ENCODE measurements at regions not wholly inside any gene's neighbourhood (a gene's known extent, or its start where the extent isn't known, plus 50 kb on each side); places are given as distances from the start of the nearest gene placed in this dataset.
"Not testable (repeated sequence)": the region's sequence is repeated elsewhere in the genome, so short reads cannot be mapped to it uniquely, and the experiment has no call there.

DNA sequence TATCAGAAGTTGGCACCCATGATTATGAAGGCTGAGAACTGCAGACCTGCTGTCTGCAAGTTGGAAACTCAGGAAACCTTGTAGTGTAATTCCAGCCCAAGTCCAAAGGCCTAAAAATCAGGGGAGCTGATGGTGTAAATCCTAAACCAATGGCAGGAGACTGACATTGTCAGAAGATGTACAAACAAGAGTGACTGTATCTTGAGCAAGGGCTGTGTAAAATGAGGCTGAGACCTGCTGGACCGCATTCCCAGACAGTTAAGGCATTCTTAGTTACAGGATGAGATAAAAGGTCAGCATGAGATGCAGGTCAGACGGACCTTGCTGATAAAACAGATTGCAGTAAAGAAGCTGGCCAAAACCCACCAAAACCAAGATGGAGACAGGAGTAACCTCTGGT, 147.7 kb downstream of the COG6 start:
- no peak for DNase-seq (ENCODE audit: low read depth)

DNA sequence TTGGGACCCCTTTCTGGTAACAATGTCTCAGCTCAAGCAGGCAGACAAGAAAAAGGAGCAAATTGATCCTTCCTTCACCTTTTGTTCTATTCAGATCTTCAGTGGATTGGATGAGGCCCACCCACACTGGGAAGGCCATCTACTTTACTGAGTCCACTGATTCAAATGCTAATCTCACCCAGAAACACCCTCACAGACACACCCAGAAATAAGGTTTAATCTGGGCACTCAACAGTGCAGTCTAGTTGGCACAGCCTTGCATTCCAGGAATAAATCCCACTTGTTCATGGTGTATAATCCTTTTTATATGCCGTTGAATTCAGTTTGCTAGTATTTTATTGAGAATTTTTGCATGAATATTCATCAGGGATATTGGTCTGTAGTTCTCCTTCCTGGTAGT, 148.4 kb downstream of the COG6 start:
- no peak for DNase-seq (ENCODE audit: low read depth)

GRCh38 chr13:39804332-39805210, 149.1 kb downstream of the COG6 start:
- no peak for DNase-seq (ENCODE audit: low read depth)

DNA sequence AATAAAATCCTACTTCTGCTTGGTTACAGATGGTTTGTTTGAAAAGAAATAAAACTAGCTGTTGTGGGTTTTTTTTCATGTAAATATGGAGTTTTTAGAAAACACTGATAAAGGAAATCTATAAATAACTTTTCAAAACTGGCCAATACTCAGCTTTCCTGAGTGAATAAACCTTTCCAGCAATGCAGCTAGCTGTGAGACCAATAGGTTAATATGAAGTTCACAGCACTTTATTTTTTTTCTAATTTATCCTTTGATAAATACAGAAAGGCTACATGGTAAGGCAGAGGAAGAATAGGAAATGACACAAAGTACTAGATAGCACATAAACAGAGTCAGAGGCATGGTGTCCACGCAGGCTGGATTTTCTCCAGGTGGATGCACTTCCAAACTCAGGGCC, 154.0 kb downstream of the COG6 start:
- no peak for DNase-seq (ENCODE audit: low read depth)

DNA sequence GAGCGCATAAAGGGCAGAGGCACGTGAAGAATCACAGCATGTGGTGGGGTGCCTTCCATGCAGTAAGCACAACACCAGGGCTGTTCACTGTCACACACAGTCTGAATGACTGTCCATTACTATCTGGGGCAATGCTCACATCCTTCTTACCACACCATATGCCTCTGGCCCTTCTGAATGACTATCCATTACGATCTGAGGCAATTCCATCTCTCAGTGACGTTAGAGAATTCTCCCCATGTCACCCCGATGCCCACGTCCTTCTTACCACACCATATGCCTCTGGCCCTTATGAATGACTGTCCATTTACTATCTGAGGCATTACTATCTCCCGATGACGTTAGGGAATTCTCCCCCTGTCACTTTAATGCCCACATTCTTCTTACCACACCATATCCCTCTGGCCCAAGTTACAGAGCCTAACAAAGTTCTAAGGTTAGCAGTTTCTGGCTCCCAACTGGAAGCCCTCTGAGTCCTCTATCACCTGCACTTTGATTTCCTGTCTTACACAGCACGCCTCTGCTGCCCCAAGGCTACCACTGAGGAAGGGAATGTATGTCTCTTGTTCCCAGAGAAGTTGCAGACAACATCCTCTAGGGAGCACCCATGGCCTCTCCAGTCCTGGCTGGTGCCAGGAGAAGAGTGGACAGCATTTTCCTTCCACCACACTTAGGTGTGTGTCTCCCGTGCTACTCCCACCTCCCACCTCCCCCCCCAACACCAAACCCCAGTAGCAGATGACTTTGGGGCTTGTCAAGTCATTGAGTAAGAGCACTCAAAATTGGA, 154.8 kb downstream of the COG6 start:
- no peak for DNase-seq (ENCODE audit: low read depth)

- DNase-seq (ENCODE audit: low read depth), result no peak
Measured at GRCh38 chr13:39811051-39811450, 155.6 kb downstream of the COG6 start.

DNA sequence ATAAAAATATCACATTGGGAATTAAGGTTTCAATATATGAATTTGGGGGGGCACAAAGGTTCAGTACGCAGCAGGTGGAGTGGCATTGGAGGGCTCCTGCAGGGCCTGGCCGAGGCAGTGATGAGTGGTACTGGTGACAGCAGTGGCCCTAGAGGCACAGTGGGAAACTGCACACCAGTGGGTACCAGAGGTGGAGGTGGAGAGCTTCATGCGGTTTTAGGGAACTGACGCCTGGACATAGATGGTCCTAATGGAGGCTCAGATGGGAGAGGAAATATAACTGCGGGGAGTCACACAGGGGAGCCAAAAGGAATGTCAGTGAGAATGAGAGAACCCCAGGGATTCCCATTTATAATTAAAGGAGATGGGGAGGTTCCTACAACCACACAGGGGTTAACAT, 156.2 kb downstream of the COG6 start:
- no peak for DNase-seq (ENCODE audit: low read depth)

GRCh38 chr13:39815345-39816111, 160.1 kb downstream of the COG6 start:
- DNase-seq (ENCODE audit: low read depth), result no peak

GRCh38 chr13:39816936-39817335, 161.5 kb downstream of the COG6 start:
- DNase-seq (ENCODE audit: low read depth), result no peak

DNA sequence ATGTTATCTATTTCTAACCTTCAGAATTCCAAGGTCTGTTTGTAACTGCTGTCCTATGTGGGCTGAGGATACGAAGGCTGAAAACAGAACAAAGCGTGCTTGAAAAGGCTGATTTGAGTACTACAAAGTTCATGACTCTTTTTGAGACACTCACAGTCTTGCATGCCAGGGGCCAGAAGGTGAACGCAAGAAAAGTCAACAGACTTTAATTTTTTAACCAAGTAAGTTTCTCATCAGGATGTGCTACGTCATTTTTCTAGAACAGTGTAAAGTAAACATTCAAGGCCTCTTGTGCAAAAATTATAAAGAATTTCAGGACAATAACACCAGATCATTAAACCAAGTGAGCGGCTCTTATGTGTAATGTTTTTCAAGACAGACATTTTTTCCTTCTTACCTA, 163.5 kb downstream of the COG6 start:
- DNase-seq (ENCODE audit: low read depth), result no peak

DNA sequence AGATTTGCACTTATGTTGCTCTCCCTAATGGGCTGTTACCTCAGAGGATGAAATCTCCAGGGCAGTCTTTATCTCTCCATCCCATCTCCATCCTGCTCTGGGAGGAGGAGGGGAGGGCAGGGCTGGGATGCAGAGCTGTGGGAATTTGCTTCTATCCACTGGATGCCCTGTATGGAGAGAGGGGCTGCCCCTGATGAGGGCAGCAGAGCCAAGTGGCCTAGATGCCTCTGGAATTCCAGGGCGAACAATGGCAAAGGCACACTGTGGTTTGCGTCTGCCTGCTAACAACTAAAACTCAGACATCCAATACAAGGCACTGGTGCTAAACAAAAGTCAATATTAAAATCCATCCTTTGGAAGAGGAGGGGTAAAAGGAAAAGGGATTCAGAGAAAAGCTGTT, 165.1 kb downstream of the COG6 start:
- DNase-seq (ENCODE audit: low read depth), result no peak

DNA sequence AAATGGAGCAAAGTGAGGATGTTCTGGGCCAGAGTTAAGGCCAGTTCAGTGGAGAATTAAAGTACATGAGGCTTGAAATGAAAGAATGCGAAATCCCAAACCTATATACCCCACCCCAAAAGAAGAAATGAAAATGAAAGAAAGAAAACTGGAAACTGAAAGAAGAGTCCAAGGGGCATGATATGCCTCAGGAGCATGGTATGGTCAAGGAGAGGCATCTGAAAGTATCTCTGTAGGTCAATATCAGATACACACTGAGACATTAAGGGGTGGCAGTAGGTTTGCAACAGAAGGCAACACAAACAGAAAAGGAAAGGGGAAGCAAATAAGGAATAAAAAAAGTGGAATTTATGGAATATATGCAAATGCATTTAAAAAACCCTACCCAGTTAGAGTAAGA, 166.5 kb downstream of the COG6 start:
- no peak for DNase-seq (ENCODE audit: low read depth)

GRCh38 chr13:39822437-39822836, 167.0 kb downstream of the COG6 start:
- DNase-seq (ENCODE audit: low read depth), result no peak

- DNase-seq (ENCODE audit: low read depth), result no peak
Measured at GRCh38 chr13:39823063-39823713, 167.7 kb downstream of the COG6 start.

GRCh38 chr13:39825886-39826285, 170.4 kb downstream of the COG6 start:
- no peak for DNase-seq (ENCODE audit: low read depth)

DNA sequence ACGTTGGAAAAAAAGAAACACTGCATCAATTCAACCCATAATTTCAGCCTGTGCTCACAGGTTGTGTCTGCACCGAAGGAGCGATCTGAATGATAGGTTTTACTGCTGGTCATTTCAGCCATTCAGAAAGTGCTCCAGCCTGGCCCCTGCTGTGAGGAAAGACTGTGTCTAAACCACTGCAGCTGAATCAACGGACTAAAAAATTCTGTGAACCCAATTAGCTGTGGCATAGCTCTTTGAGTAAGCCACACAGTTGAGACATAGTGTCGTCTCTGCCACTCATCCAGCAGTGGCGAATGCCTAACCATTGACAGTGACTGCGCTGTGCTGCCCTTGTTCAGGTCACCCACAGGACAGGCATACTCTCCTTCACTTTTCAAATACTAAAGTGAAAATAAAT, 179.8 kb downstream of the COG6 start:
- DNase-seq (ENCODE audit: low read depth), result no peak

GRCh38 chr13:39836038-39836437, 180.6 kb downstream of the COG6 start:
- no peak for DNase-seq (ENCODE audit: low read depth)

GRCh38 chr13:39837866-39838265, 182.4 kb downstream of the COG6 start:
- DNase-seq (ENCODE audit: low read depth), result not testable (repeated sequence)

DNA sequence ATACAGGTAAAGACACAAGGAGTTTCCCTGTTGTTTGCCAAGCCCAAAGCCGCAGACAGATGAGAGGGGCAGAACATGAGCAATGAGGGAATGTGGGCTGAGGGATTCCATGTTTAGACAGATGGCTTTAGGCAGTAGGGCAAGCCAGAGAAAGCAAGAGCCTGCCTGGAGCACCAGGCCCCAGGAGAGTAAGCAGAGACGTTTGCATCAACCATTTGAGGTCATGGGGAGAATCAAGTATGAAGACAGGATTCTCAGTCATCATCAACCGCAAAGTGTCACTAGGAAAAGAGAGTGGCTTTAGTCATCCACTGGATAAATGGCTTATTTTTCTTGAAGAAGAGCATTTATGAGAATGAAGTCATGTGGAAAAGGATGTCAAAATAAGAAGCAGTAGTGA, 184.7 kb downstream of the COG6 start:
- DNase-seq (ENCODE audit: low read depth), result no peak

- DNase-seq (ENCODE audit: low read depth), result no peak
Measured at GRCh38 chr13:39847336-39847735, 191.9 kb downstream of the COG6 start.

DNA sequence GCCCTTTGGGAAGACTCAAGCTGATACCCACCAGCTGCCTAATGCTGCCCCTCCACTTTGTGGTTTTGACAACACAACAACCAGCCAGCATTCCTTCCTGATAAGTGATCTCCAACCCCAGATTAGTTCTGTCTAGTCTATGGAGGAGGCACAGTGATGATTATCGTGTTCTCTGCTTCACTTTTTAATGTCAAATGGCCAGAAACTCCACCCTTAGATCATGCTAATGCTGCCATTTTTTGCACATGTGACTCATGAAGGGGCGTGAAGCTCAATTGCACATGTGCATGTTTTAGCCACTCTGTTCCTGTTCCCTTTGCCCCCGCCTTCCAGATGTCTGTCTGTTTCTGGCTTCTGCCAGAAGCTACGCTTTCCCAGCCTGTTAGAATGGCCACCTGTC, 199.8 kb downstream of the COG6 start:
- no peak for DNase-seq (ENCODE audit: low read depth)

- DNase-seq (ENCODE audit: low read depth), result no peak
Measured at GRCh38 chr13:39856714-39857113, 201.3 kb downstream of the COG6 start.
